A673 (cell line): ENCODE measurements at regions not wholly inside any gene's neighbourhood (a gene's known extent, or its start where the extent isn't known, plus 50 kb on each side); places are given as distances from the start of the nearest gene placed in this dataset.
A peak's percentile ranks its signal among the peaks of the same experiment; 100 is the strongest.
"Not testable (repeated sequence)": the region's sequence is repeated elsewhere in the genome, so short reads cannot be mapped to it uniquely, and the experiment has no call there.

Experiments
- BruUV-seq: library from RNA; stranded (reverse); fragments of 400-500 nt; replicated peaks from 2 replicates; lab custom pipeline; 2021; lab: Mats Ljungman, UMichigan
- CTCF ChIA-PET: fragments of 300-600 bp; sonication (Branson Sonifier 250); formaldehyde crosslinking; loops from one replicate; lab custom pipeline; 2022; ENCODE audit warnings: antibody characterized with exemption; lab: Charles Lee
- POLR2A ChIA-PET: fragments of 300-600 bp; sonication (Branson Sonifier 250); formaldehyde crosslinking; loops from one replicate; lab custom pipeline; 2022; ENCODE audit warnings: antibody characterized with exemption; ENCODE audit not compliant: low non-redundant PET; lab: Charles Lee
- DNase-seq: peaks from one replicate; pipeline ENCODE4 v3.0.0-alpha.2; 2015; ENCODE audit warnings: low spot score
- H3K27ac ChIP-seq: fragments of 200-600 bp; sonication (generic); 2 replicates; pipeline ENCODE4 v1.5.1; 2016; ENCODE audit warnings: mixed run types, low read depth, mild to moderate bottlenecking, mixed read lengths, antibody characterized with exemption, low read length; ENCODE audit not compliant: poor library complexity, severe bottlenecking
- H3K27me3 ChIP-seq: fragments of 200-600 bp; sonication (generic); replicated peaks from 2 replicates; pipeline ENCODE4 v1.6.1; 2017; ENCODE audit warnings: mixed run types, low read depth, mild to moderate bottlenecking, mixed read lengths, antibody characterized with exemption, low read length; ENCODE audit not compliant: insufficient read depth, poor library complexity
- H3K36me3 ChIP-seq: fragments of 200-600 bp; sonication (generic); 2 replicates; pipeline ENCODE4 v1.6.1; 2016; ENCODE audit warnings: mixed run types, mild to moderate bottlenecking, mixed read lengths, antibody characterized with exemption, low read length; ENCODE audit not compliant: insufficient read depth, poor library complexity, severe bottlenecking
- H3K4me1 ChIP-seq: fragments of 200-600 bp; sonication (generic); 2 replicates; pipeline ENCODE4 v1.6.1; 2017; ENCODE audit warnings: mixed run types, mild to moderate bottlenecking, mixed read lengths, antibody characterized with exemption, low read length; ENCODE audit not compliant: insufficient read depth, poor library complexity, severe bottlenecking
- H3K4me3 ChIP-seq: fragments of 200-600 bp; sonication (generic); 2 replicates; pipeline ENCODE4 v1.5.1; 2016; ENCODE audit warnings: low read depth, mixed run types, mild to moderate bottlenecking, mixed read lengths, low read length; ENCODE audit not compliant: poor library complexity, severe bottlenecking
- H3K9me3 ChIP-seq: fragments of 200-600 bp; sonication (generic); 2 replicates; pipeline ENCODE4 v1.6.1; 2016; ENCODE audit warnings: mixed run types, low read depth, mild to moderate bottlenecking, mixed read lengths, antibody characterized with exemption, low read length; ENCODE audit not compliant: poor library complexity, severe bottlenecking
- CTCF ChIP-seq: fragments of 300-800, 200-600 bp; sonication (generic); conservative IDR thresholded peaks from 2 replicates; pipeline ENCODE4 v1.5.1; 2017; ENCODE audit warnings: low read depth, mild to moderate bottlenecking, antibody characterized with exemption, low read length, moderate library complexity, mixed read lengths
- EZH2 ChIP-seq: fragments of 200-600 bp; sonication (generic); IDR thresholded peaks from 2 replicates; pipeline ENCODE4 v1.6.1; 2017; ENCODE audit warnings: borderline replicate concordance, low read depth, mild to moderate bottlenecking, mixed read lengths, antibody characterized with exemption, low read length; ENCODE audit not compliant: poor library complexity, severe bottlenecking
- intact Hi-C: fragments of 100-400 bp; cut with micrococcal nuclease; formaldehyde crosslinking; loops from one replicate; pipeline ENCODE4 v1.10.0; 2022; ENCODE audit not compliant: unreplicated experiment

- ChIA-PET CTCF (no interaction called here), POLR2A (no interaction called here)
- no peak overlapping the region for H3K27ac ChIP-seq
- H3K36me3 ChIP-seq: no peaks in the 10 kb centered on the region
- TF ChIP-seq CTCF: no peak
- TF ChIP-seq EZH2: no peak
- DNase-seq: no peak
- H3K27me3 ChIP-seq: no peaks in the 10 kb centered on the region
- H3K4me1 ChIP-seq: no peaks in the 10 kb centered on the region
- intact Hi-C loops: no loop called here
- no peaks in the 10 kb centered on the region for H3K9me3 ChIP-seq
- BruUV-seq: no TSS peak
- H3K4me3 ChIP-seq: no peak overlapping the region
Measured at GRCh38 chr1:181250038-181250437, 161.5 kb downstream of the IER5 start.

- intact Hi-C loops: no loop called here
- DNase-seq: peak; percentile 16
- no TSS peak for BruUV-seq
- Histone ChIP-seq H3K4me1 (no peaks in the 10 kb centered on the region), H3K4me3 (no peak overlapping the region), H3K9me3 (no peaks in the 10 kb centered on the region), H3K36me3 (no peaks in the 10 kb centered on the region), H3K27me3 (no peaks in the 10 kb centered on the region), H3K27ac (no peak overlapping the region)
- TF ChIP-seq CTCF: no peak
- ChIA-PET CTCF (no interaction called here), POLR2A (no interaction called here)
Measured at GRCh38 chr1:181251001-181251712, 162.7 kb downstream of the IER5 start.

- no peaks in the 10 kb centered on the region for H3K36me3 ChIP-seq
- BruUV-seq: no TSS peak
- TF ChIP-seq EZH2 (no peak), CTCF (no peak)
- H3K4me1 ChIP-seq: no peaks in the 10 kb centered on the region
- intact Hi-C loops: no loop called here
- POLR2A ChIA-PET: no interaction called here
- peaks cover 4% of the 10 kb centered on the region for H3K27me3 ChIP-seq
- H3K4me3 ChIP-seq: no peak overlapping the region
- CTCF ChIA-PET: no interaction called here
- DNase-seq: no peak
- no peak overlapping the region for H3K27ac ChIP-seq
- no peaks in the 10 kb centered on the region for H3K9me3 ChIP-seq
Measured at GRCh38 chr1:181251713-181252075, 163.2 kb downstream of the IER5 start.

- H3K27ac ChIP-seq, intact Hi-C loops, DNase-seq: not testable (repeated sequence)
Measured at GRCh38 chr1:181253601-181254000, 165.1 kb downstream of the IER5 start.

More at GRCh38 chr1:181253601-181254000, 165.1 kb downstream of the IER5 start:
- CTCF ChIA-PET, H3K9me3 ChIP-seq, H3K4me1 ChIP-seq, POLR2A ChIA-PET, H3K4me3 ChIP-seq, H3K36me3 ChIP-seq, BruUV-seq: not testable (repeated sequence)
- peaks cover 22% of the 10 kb centered on the region for H3K27me3 ChIP-seq
